Keratinocyte (primary cell): ENCODE measurements at regions not wholly inside any gene's neighbourhood (a gene's known extent, or its start where the extent isn't known, plus 50 kb on each side); places are given as distances from the start of the nearest gene placed in this dataset.

Experiments
- DNase-seq: peaks from one replicate; pipeline ENCODE4 v3.0.0-alpha.2; 2011; ENCODE audit warnings: low read depth, missing footprints, low spot score
- FAIRE-seq: peaks from 2 replicates; lab custom pipeline; 2011; peaks lifted over from hg19 to GRCh38; lab: Jason Lieb, UNC
- H2AFZ ChIP-seq: 2 replicates; pipeline ENCODE4 v1.6.0; 2012; ENCODE audit warnings: low read length, control low read depth, inconsistent platforms; ENCODE audit not compliant: control insufficient read depth
- H3K27ac ChIP-seq: 2 replicates; pipeline ENCODE4 v1.5.1; 2011; ENCODE audit warnings: low read length; ENCODE audit not compliant: control insufficient read depth, insufficient read depth
- H3K27me3 ChIP-seq: 3 replicates; pipeline ENCODE4 v1.6.0; 2011; ENCODE audit warnings: low read length; ENCODE audit not compliant: control insufficient read depth, insufficient read depth; ENCODE audit errors: extremely low read depth
- H3K36me3 ChIP-seq, 2 experiments: 2 replicates in 1 of 2; 3 replicates in 1 of 2; pipeline ENCODE4 v1.5.1; 2011; ENCODE audit warnings: low read length in 2 of 2, mild to moderate bottlenecking in 1 of 2; ENCODE audit not compliant: control insufficient read depth in 2 of 2, insufficient read depth in 2 of 2; ENCODE audit errors: extremely low read depth in 1 of 2
- H3K4me1 ChIP-seq: 3 replicates; pipeline ENCODE4 v1.5.1; 2011; ENCODE audit warnings: low read length; ENCODE audit not compliant: control insufficient read depth, insufficient read depth; ENCODE audit errors: extremely low read depth
- H3K4me2 ChIP-seq: 3 replicates; pipeline ENCODE4 v1.6.0; 2011; ENCODE audit warnings: low read depth, low read length; ENCODE audit not compliant: control insufficient read depth, insufficient read depth; ENCODE audit errors: extremely low read depth
- H3K4me3 ChIP-seq, 3 experiments: fragments of 200-600 bp in 1 of 3; sonication (generic) in 1 of 3; 2 replicates in 2 of 3; 3 replicates in 1 of 3; pipeline ENCODE4 v1.5.1; 2011 to 2016; ENCODE audit warnings: low read length in 3 of 3, mild to moderate bottlenecking in 3 of 3, control low read depth in 2 of 3, inconsistent platforms in 1 of 3, low read depth in 1 of 3, mixed read lengths in 1 of 3, mixed run types in 1 of 3, moderate library complexity in 1 of 3; ENCODE audit not compliant: control insufficient read depth in 2 of 3, insufficient read depth in 2 of 3; ENCODE audit errors: extremely low read depth in 1 of 3
- H3K79me2 ChIP-seq: 2 replicates; pipeline ENCODE4 v1.6.0; 2012; ENCODE audit warnings: low read length; ENCODE audit not compliant: control insufficient read depth, insufficient read depth
- H3K9ac ChIP-seq: 3 replicates; pipeline ENCODE4 v1.6.0; 2011; ENCODE audit warnings: low read length; ENCODE audit not compliant: control insufficient read depth, insufficient read depth; ENCODE audit errors: extremely low read depth
- H3K9me1 ChIP-seq: 3 replicates; pipeline ENCODE4 v1.6.0; 2011; ENCODE audit warnings: low read length; ENCODE audit not compliant: control insufficient read depth, insufficient read depth; ENCODE audit errors: extremely low read depth
- H3K9me3 ChIP-seq: 2 replicates; pipeline ENCODE4 v1.5.1; 2012; ENCODE audit warnings: low read depth, low read length; ENCODE audit not compliant: control insufficient read depth
- H4K20me1 ChIP-seq: 3 replicates; pipeline ENCODE4 v1.6.0; 2011; ENCODE audit warnings: low read length; ENCODE audit not compliant: control insufficient read depth, insufficient read depth; ENCODE audit errors: extremely low read depth
- EZH2 ChIP-seq: IDR thresholded peaks from one replicate; pipeline ENCODE4 v1.6.1; 2012; ENCODE audit warnings: inconsistent platforms, mild to moderate bottlenecking, low read length, moderate library complexity
- dilution Hi-C: fragments of 300-500 bp; cut with MboI; formaldehyde crosslinking; loops from one replicate; pipeline ENCODE4 v1.7.0; 2020; ENCODE audit warnings: low sequenced_read_pairs; ENCODE audit not compliant: extremely low pct_ligation_motif_present
- TF ChIP-seq, protein P1 (sequence below), 3 experiments: IDR thresholded peaks in 1 of 3; conservative IDR thresholded peaks in 1 of 3; optimal IDR thresholded peaks in 1 of 3; 2 replicates in 2 of 3; 3 replicates in 1 of 3; pipeline versions ENCODE3 to v1.5.1; 2011; ENCODE audit warnings: low read length in 3 of 3, mild to moderate bottlenecking in 3 of 3, moderate library complexity in 2 of 3, control low read depth in 1 of 3, inconsistent platforms in 1 of 3; ENCODE audit not compliant: insufficient read depth in 2 of 3; ENCODE audit errors: extremely low read depth in 1 of 3

- no peaks in the 10 kb centered on the region for H3K9me1 ChIP-seq
- TF ChIP-seq, protein P1, sequence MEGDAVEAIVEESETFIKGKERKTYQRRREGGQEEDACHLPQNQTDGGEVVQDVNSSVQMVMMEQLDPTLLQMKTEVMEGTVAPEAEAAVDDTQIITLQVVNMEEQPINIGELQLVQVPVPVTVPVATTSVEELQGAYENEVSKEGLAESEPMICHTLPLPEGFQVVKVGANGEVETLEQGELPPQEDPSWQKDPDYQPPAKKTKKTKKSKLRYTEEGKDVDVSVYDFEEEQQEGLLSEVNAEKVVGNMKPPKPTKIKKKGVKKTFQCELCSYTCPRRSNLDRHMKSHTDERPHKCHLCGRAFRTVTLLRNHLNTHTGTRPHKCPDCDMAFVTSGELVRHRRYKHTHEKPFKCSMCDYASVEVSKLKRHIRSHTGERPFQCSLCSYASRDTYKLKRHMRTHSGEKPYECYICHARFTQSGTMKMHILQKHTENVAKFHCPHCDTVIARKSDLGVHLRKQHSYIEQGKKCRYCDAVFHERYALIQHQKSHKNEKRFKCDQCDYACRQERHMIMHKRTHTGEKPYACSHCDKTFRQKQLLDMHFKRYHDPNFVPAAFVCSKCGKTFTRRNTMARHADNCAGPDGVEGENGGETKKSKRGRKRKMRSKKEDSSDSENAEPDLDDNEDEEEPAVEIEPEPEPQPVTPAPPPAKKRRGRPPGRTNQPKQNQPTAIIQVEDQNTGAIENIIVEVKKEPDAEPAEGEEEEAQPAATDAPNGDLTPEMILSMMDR (optimal IDR thresholded peaks at IDR 0.05 in 1 of 3, IDR thresholded peaks at IDR 0.05 in 1 of 3, conservative IDR thresholded peaks at IDR 0.05 in 1 of 3; ENCODE audit: extremely low read depth in 1 of 3, insufficient read depth in 2 of 3, low read length in 3 of 3), result no peak
- TF ChIP-seq EZH2, result no peak
- H3K79me2 ChIP-seq, result no peaks in the 10 kb centered on the region
- H3K4me3 ChIP-seq, result no peak overlapping the region
- no peaks in the 10 kb centered on the region for H3K27me3 ChIP-seq
- dilution Hi-C loops, result no loop called here
- H3K9me3 ChIP-seq, result no peaks in the 10 kb centered on the region
- H3K4me1 ChIP-seq, result no peaks in the 10 kb centered on the region
- H3K27ac ChIP-seq, result no peak overlapping the region
- H3K4me2 ChIP-seq, result no peak overlapping the region
- no peak overlapping the region for H3K9ac ChIP-seq
- DNase-seq (no peak), FAIRE-seq (no peak)
- no peaks in the 10 kb centered on the region for H3K36me3 ChIP-seq
- H4K20me1 ChIP-seq, result no peaks in the 10 kb centered on the region
- no peak overlapping the region for H2AFZ ChIP-seq
Observed at GRCh38 chr10:65818990-65819389, 1106.8 kb upstream of the LRRTM3 start.

- TF ChIP-seq EZH2, result no peak
- TF ChIP-seq, protein P1 (optimal IDR thresholded peaks at IDR 0.05 in 1 of 3, IDR thresholded peaks at IDR 0.05 in 1 of 3, conservative IDR thresholded peaks at IDR 0.05 in 1 of 3; ENCODE audit: extremely low read depth in 1 of 3, insufficient read depth in 2 of 3, low read length in 3 of 3), result no peak
- no peaks in the 10 kb centered on the region for H3K79me2 ChIP-seq
- no peaks in the 10 kb centered on the region for H4K20me1 ChIP-seq
- no peaks in the 10 kb centered on the region for H3K9me1 ChIP-seq
- H3K27me3 ChIP-seq, result no peaks in the 10 kb centered on the region
- no peaks in the 10 kb centered on the region for H3K9me3 ChIP-seq
- DNase-seq (no peak), FAIRE-seq (no peak)
- no peak overlapping the region for H2AFZ ChIP-seq
- no peak overlapping the region for H3K9ac ChIP-seq
- H3K4me1 ChIP-seq, result no peaks in the 10 kb centered on the region
- H3K4me3 ChIP-seq, result no peak overlapping the region
- no peak overlapping the region for H3K4me2 ChIP-seq
- no peaks in the 10 kb centered on the region for H3K36me3 ChIP-seq
- dilution Hi-C loops, result no loop called here
- no peak overlapping the region for H3K27ac ChIP-seq
Observed at GRCh38 chr10:65827359-65827758, 1098.5 kb upstream of the LRRTM3 start.
